ENCODE measurements at regions not wholly inside any gene's neighbourhood (a gene's known extent, or its start where the extent isn't known, plus 50 kb on each side); places are given as distances from the start of the nearest gene placed in this dataset.

- TF ChIP-seq SKIL (CRISPR knock-in tag; IDR thresholded peaks at IDR 0.05; ENCODE audit: borderline replicate concordance) (no peak), KAT7 (CRISPR knock-in tag; IDR thresholded peaks at IDR 0.05; ENCODE audit: borderline replicate concordance) (no peak), SALL2 (CRISPR knock-in tag; IDR thresholded peaks at IDR 0.05) (peak; percentile 25; the same call in 1 of the 2 replicates), MXD1 (CRISPR knock-in tag; IDR thresholded peaks at IDR 0.05) (no peak), ATAD3A (CRISPR knock-in tag; IDR thresholded peaks at IDR 0.05) (no peak), HMG20A (CRISPR knock-in tag; IDR thresholded peaks at IDR 0.05; ENCODE audit: borderline replicate concordance) (no peak; the same call in 1 of the 2 replicates), ZNF143 (CRISPR knock-in tag; IDR thresholded peaks at IDR 0.05) (no peak), JUNB (CRISPR knock-in tag; IDR thresholded peaks at IDR 0.05; ENCODE audit: borderline replicate concordance) (no peak), ZNF318 (CRISPR knock-in tag; IDR thresholded peaks at IDR 0.05) (no peak), SYNCRIP (IDR thresholded peaks at IDR 0.05; ENCODE audit: insufficient read depth, low read depth, low read length) (no peak), TARDBP (CRISPR knock-in tag; IDR thresholded peaks at IDR 0.05) (0 out of 2 replicates have a peak, but pooled peaks have one; percentile 46), YEATS2 (CRISPR knock-in tag; IDR thresholded peaks at IDR 0.05; ENCODE audit: borderline replicate concordance) (no peak)
- TF ChIP-seq, protein P1, sequence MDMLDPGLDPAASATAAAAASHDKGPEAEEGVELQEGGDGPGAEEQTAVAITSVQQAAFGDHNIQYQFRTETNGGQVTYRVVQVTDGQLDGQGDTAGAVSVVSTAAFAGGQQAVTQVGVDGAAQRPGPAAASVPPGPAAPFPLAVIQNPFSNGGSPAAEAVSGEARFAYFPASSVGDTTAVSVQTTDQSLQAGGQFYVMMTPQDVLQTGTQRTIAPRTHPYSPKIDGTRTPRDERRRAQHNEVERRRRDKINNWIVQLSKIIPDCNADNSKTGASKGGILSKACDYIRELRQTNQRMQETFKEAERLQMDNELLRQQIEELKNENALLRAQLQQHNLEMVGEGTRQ (IDR thresholded peaks at IDR 0.05; ENCODE audit: low read depth, low read length) = no peak
- TF ChIP-seq, protein P1 (CRISPR knock-in tag; IDR thresholded peaks at IDR 0.05; ENCODE audit: borderline replicate concordance) = no peak
- TF ChIP-seq, protein P2, sequence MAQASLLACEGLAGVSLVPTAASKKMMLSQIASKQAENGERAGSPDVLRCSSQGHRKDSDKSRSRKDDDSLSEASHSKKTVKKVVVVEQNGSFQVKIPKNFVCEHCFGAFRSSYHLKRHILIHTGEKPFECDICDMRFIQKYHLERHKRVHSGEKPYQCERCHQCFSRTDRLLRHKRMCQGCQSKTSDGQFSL (CRISPR knock-in tag; IDR thresholded peaks at IDR 0.05) = no peak
Observed at GRCh38 chr6:27687154-27688013, 214.5 kb upstream of the ZNF184 start (continued).

All from HepG2 (cell line).